H9 (cell line): ENCODE measurements at regions not wholly inside any gene's neighbourhood (a gene's known extent, or its start where the extent isn't known, plus 50 kb on each side); places are given as distances from the start of the nearest gene placed in this dataset.

Experiments
- DNase-seq: peaks from one replicate; pipeline ENCODE4 v3.0.0-alpha.2; 2017
- H2AFZ ChIP-seq: one replicate; pipeline ENCODE4 v1.6.1; 2013; ENCODE audit warnings: mild to moderate bottlenecking, low read length, control low read depth, moderate library complexity
- H2AK5ac ChIP-seq: 2 replicates; pipeline ENCODE4 v1.6.1; 2013; ENCODE audit warnings: low read length, control low read depth, mixed read lengths; ENCODE audit not compliant: insufficient read length
- H2BK120ac ChIP-seq: one replicate; pipeline ENCODE4 v1.6.1; 2013; ENCODE audit warnings: low read depth, mild to moderate bottlenecking, low read length, control low read depth, inconsistent platforms; ENCODE audit not compliant: poor library complexity, severe bottlenecking
- H2BK12ac ChIP-seq: 2 replicates; pipeline ENCODE4 v1.6.1; 2013; ENCODE audit warnings: low read length, control low read depth, mixed read lengths, low read depth; ENCODE audit not compliant: insufficient read length
- H2BK15ac ChIP-seq: 2 replicates; pipeline ENCODE4 v1.6.1; 2013; ENCODE audit warnings: low read depth, low read length, control low read depth
- H2BK20ac ChIP-seq: one replicate; pipeline ENCODE4 v1.6.1; 2013; ENCODE audit warnings: low read depth, mild to moderate bottlenecking, low read length, control low read depth, inconsistent platforms; ENCODE audit not compliant: poor library complexity, severe bottlenecking
- H2BK5ac ChIP-seq: 2 replicates; pipeline ENCODE4 v1.6.1; 2013; ENCODE audit warnings: low read length, control low read depth, mixed read lengths; ENCODE audit not compliant: insufficient read length
- H3K14ac ChIP-seq: 2 replicates; pipeline ENCODE4 v1.6.1; 2013; ENCODE audit warnings: low read length, control low read depth; ENCODE audit not compliant: insufficient read depth
- H3K18ac ChIP-seq: 2 replicates; pipeline ENCODE4 v1.6.1; 2013; ENCODE audit warnings: low read depth, mild to moderate bottlenecking, mixed read lengths, low read length, control low read depth; ENCODE audit not compliant: insufficient read length
- H3K23ac ChIP-seq: 2 replicates; pipeline ENCODE4 v1.6.1; 2013; ENCODE audit warnings: low read length, control low read depth, mixed read lengths, low read depth; ENCODE audit not compliant: insufficient read length
- H3K23me2 ChIP-seq: 2 replicates; pipeline ENCODE4 v1.6.1; 2013; ENCODE audit warnings: low read depth, mild to moderate bottlenecking, mixed read lengths, low read length, control low read depth; ENCODE audit not compliant: insufficient read length, poor library complexity, severe bottlenecking
- H3K27ac ChIP-seq: 2 replicates; pipeline ENCODE4 v1.5.1; 2013; ENCODE audit warnings: low read length, control low read depth, mixed read lengths, low read depth; ENCODE audit not compliant: insufficient read length
- H3K27me3 ChIP-seq: 2 replicates; pipeline ENCODE4 v1.6.1; 2013; ENCODE audit warnings: low read length, control low read depth, inconsistent platforms; ENCODE audit not compliant: insufficient read depth
- H3K4ac ChIP-seq: 2 replicates; pipeline ENCODE4 v1.6.1; 2013; ENCODE audit warnings: low read depth, mild to moderate bottlenecking, control low read depth, inconsistent platforms, low read length, moderate library complexity
- H3K4me1 ChIP-seq: 2 replicates; pipeline ENCODE4 v1.6.1; 2013; ENCODE audit warnings: low read length, control low read depth, inconsistent platforms; ENCODE audit not compliant: insufficient read depth
- H3K4me2 ChIP-seq: 2 replicates; pipeline ENCODE4 v1.6.1; 2013; ENCODE audit warnings: low read length, control low read depth, mixed read lengths; ENCODE audit not compliant: insufficient read length, insufficient read depth
- H3K56ac ChIP-seq: 2 replicates; pipeline ENCODE4 v1.6.1; 2013; ENCODE audit warnings: low read depth, mild to moderate bottlenecking, mixed read lengths, low read length, control low read depth; ENCODE audit not compliant: insufficient read length
- H3K79me1 ChIP-seq: 2 replicates; pipeline ENCODE4 v1.6.1; 2013; ENCODE audit warnings: low read depth, mild to moderate bottlenecking, moderate library complexity, low read length, control low read depth, inconsistent platforms; ENCODE audit not compliant: insufficient read depth, poor library complexity, severe bottlenecking
- H3K79me2 ChIP-seq: 2 replicates; pipeline ENCODE4 v1.6.1; 2013; ENCODE audit warnings: low read length, control low read depth, inconsistent platforms; ENCODE audit not compliant: insufficient read depth
- H3K9ac ChIP-seq: 2 replicates; pipeline ENCODE4 v1.6.1; 2013; ENCODE audit warnings: low read length, control low read depth, mixed read lengths; ENCODE audit not compliant: insufficient read length; ENCODE audit errors: extremely low read depth
- H3K9me3 ChIP-seq: one replicate; pipeline ENCODE4 v1.6.1; 2013; ENCODE audit warnings: low read depth, low read length, inconsistent platforms; ENCODE audit not compliant: control insufficient read depth
- H3T11ph ChIP-seq: one replicate; pipeline ENCODE4 v1.6.1; 2013; ENCODE audit warnings: mild to moderate bottlenecking, low read length, control low read depth, inconsistent platforms
- H4K20me1 ChIP-seq: one replicate; pipeline ENCODE4 v1.6.1; 2013; ENCODE audit not compliant: control insufficient read depth, insufficient read length, insufficient read depth
- H4K5ac ChIP-seq: 2 replicates; pipeline ENCODE4 v1.6.1; 2013; ENCODE audit warnings: low read depth, mild to moderate bottlenecking, mixed read lengths, low read length, control low read depth; ENCODE audit not compliant: insufficient read length
- H4K8ac ChIP-seq: replicated peaks from 2 replicates; pipeline ENCODE4 v1.6.1; 2013; ENCODE audit warnings: low read length, control low read depth, mixed read lengths, low read depth; ENCODE audit not compliant: insufficient read length
- H4K91ac ChIP-seq: 2 replicates; pipeline ENCODE4 v1.6.1; 2013; ENCODE audit warnings: low read depth, mild to moderate bottlenecking, moderate library complexity, mixed read lengths, low read length, control low read depth; ENCODE audit not compliant: insufficient read length
- H3K27ac Mint-ChIP-seq, 3 experiments: 2 replicates in 2 of 3; 3 replicates in 1 of 3; pipeline ENCODE4 v1.8.0; 2020 to 2021; ENCODE audit warnings: mixed read lengths in 3 of 3, mild to moderate bottlenecking in 1 of 3, moderate library complexity in 1 of 3
- H3K27me3 Mint-ChIP-seq: 2 replicates; pipeline ENCODE4 v1.8.0; 2021; ENCODE audit warnings: low read depth, mild to moderate bottlenecking, moderate library complexity, mixed read lengths
- H3K36me3 Mint-ChIP-seq, 3 experiments: 2 replicates in 2 of 3; 3 replicates in 1 of 3; pipeline ENCODE4 v1.8.0; 2020 to 2021; ENCODE audit warnings: low read depth in 3 of 3, mixed read lengths in 3 of 3; ENCODE audit not compliant: insufficient read depth in 1 of 3
- H3K4me1 Mint-ChIP-seq, 2 experiments: 2 replicates each; pipeline ENCODE4 v1.8.0; 2020; ENCODE audit warnings: mixed read lengths in 2 of 2
- H3K4me3 Mint-ChIP-seq, 2 experiments: 2 replicates in 1 of 2; 3 replicates in 1 of 2; pipeline ENCODE4 v1.8.0; 2020 to 2021; ENCODE audit warnings: mild to moderate bottlenecking in 2 of 2, mixed read lengths in 2 of 2, moderate library complexity in 1 of 2
- H3K9me3 Mint-ChIP-seq, 2 experiments: 2 replicates in 1 of 2; 3 replicates in 1 of 2; pipeline ENCODE4 v1.8.0; 2020; ENCODE audit warnings: mild to moderate bottlenecking in 2 of 2, mixed read lengths in 2 of 2, moderate library complexity in 1 of 2
- CTCF ChIP-seq: fragments of 200-600 bp; sonication (generic); conservative IDR thresholded peaks from 3 replicates; pipeline ENCODE4 v1.8.0; 2021; ENCODE audit warnings: antibody characterized with exemption, mild to moderate bottlenecking
- WGBS: extraction: QIAGEN DNeasy Blood & Tissue Kit; methylation state at CpG from one replicate; pipeline ENCODE4 v1.1.7; 2013; ENCODE audit warnings: missing lambda C conversion rate, low lambda C conversion rate, mixed read lengths; ENCODE audit not compliant: insufficient read length; ENCODE audit errors: extremely low coverage; 5-methylcytosine and 5-hydroxymethylcytosine counted together

GRCh38 chr14:86865934-86866333 is 1127.0 kb downstream of the GALC start:
- Histone ChIP-seq H3K23ac (no peak overlapping the region), H3K27me3 (no peaks in the 10 kb centered on the region), H2AK5ac (no peak overlapping the region), H3K14ac (no peak overlapping the region), H3K18ac (no peak overlapping the region), H3K9me3 (no peaks in the 10 kb centered on the region), H2AFZ (no peak overlapping the region), H2BK15ac (no peak overlapping the region), H4K20me1 (no peaks in the 10 kb centered on the region), H2BK5ac (no peak overlapping the region), H4K8ac (no peak overlapping the region), H4K5ac (no peak overlapping the region), H2BK20ac (no peak overlapping the region), H3K4ac (no peak overlapping the region), H3K4me1 (no peaks in the 10 kb centered on the region), H3K79me2 (no peaks in the 10 kb centered on the region), H2BK12ac (no peak overlapping the region), H3K56ac (no peak overlapping the region), H4K91ac (no peak overlapping the region), H3T11ph (no peak overlapping the region), H3K9ac (no peak overlapping the region), H3K79me1 (no peaks in the 10 kb centered on the region), H2BK120ac (no peak overlapping the region), H3K4me2 (no peak overlapping the region), H3K23me2 (no peaks in the 10 kb centered on the region), H3K27ac (no peak overlapping the region)
- Mint-ChIP-seq H3K36me3 (no peaks in the 10 kb centered on the region), H3K9me3 (no peaks in the 10 kb centered on the region), H3K27ac (no peak overlapping the region), H3K27me3 (no peaks in the 10 kb centered on the region), H3K4me3 (no peak overlapping the region; a peak in 1 of 5 replicates), H3K4me1 (no peaks in the 10 kb centered on the region)
- no CpG with 5 or more reads among the region's 3 CpGs for WGBS
- TF ChIP-seq CTCF: peak; percentile 27; the same call in 1 of the 3 replicates
- peak; percentile 34 for DNase-seq
